Upper lobe of left lung (tissue), 6 donors: ENCODE measurements at regions not wholly inside any gene's neighbourhood (a gene's known extent, or its start where the extent isn't known, plus 50 kb on each side); places are given as distances from the start of the nearest gene placed in this dataset.
"Not testable (repeated sequence)": the region's sequence is repeated elsewhere in the genome, so short reads cannot be mapped to it uniquely, and the experiment has no call there.

ENCODE experiments used
- ATAC-seq, 2 donors: fragments of 200-7000 bp; cut with Tn5 transposase; one replicate each; pipeline ENCODE4 v1.9.1; 2022; ENCODE audit warnings: mild to moderate bottlenecking in 2 of 2, moderate library complexity in 2 of 2; ENCODE audit not compliant: low FRiP score in 2 of 2
- DNase-seq, 2 donors: peaks; one replicate each; pipeline ENCODE4 v3.0.0-alpha.2; 2019 to 2020
- H3K27ac ChIP-seq, 4 donors: fragments of 200-600 bp; sonication (generic); one replicate each; pipeline ENCODE4 v1.5.1; 2016 to 2019
- H3K27me3 ChIP-seq, 4 donors: fragments of 200-600 bp; sonication (generic); one replicate each; pipeline ENCODE4 v1.5.1; 2017 to 2019
- H3K36me3 ChIP-seq, 4 donors: fragments of 200-600 bp; sonication (generic); one replicate each; pipeline ENCODE4 v1.5.1; 2016 to 2019
- H3K4me1 ChIP-seq, 4 donors: fragments of 200-600 bp; sonication (generic); one replicate each; pipeline ENCODE4 v1.5.1; 2018 to 2019
- H3K4me3 ChIP-seq, 4 donors: fragments of 200-600 bp; sonication (generic); one replicate each; pipeline ENCODE4 v1.5.1; 2017 to 2019; ENCODE audit warnings: mild to moderate bottlenecking in 2 of 4, moderate library complexity in 1 of 4
- H3K9me3 ChIP-seq, 4 donors: fragments of 200-600 bp; sonication (generic); one replicate each; pipeline ENCODE4 v1.5.1; 2018 to 2019
- EP300 ChIP-seq, 4 donors: sonication (generic); formaldehyde crosslinking; IDR thresholded peaks; one replicate each; pipeline ENCODE4 v1.5.1; 2017; ENCODE audit warnings: antibody characterized with exemption in 4 of 4, control low read depth in 2 of 4
- POLR2A ChIP-seq, 4 donors: fragments of 450-650 bp; IDR thresholded peaks; one replicate each; pipeline ENCODE4 v1.5.1; 2016 to 2017; ENCODE audit warnings: antibody characterized with exemption in 4 of 4, mild to moderate bottlenecking in 2 of 4
- POLR2AphosphoS5 ChIP-seq, 2 donors: sonication (generic); formaldehyde crosslinking; IDR thresholded peaks; one replicate each; pipeline ENCODE4 v1.5.1; 2017; ENCODE audit warnings: antibody characterized with exemption in 2 of 2
- WGBS, 2 donors: methylation state at CpG; one replicate each; pipeline ENCODE4 v1.1.5; 2017 to 2018; 5-methylcytosine and 5-hydroxymethylcytosine counted together
- TF ChIP-seq, protein P1 (sequence below), 6 experiments: fragments of 450-650 bp in 4 of 6; fragments of 200-600 bp in 2 of 6; sonication (generic) in 2 of 6; IDR thresholded peaks; one replicate each; pipeline ENCODE4 v1.5.1; 2016 to 2019; ENCODE audit warnings: antibody characterized with exemption in 6 of 6
- donor health status: DM: no; HTN: no; CAD: no; lungs with moderate emphysema.
- donor health status: DM: no; HTN: yes; CAD: no; lungs with severe emphysema.

DNA sequence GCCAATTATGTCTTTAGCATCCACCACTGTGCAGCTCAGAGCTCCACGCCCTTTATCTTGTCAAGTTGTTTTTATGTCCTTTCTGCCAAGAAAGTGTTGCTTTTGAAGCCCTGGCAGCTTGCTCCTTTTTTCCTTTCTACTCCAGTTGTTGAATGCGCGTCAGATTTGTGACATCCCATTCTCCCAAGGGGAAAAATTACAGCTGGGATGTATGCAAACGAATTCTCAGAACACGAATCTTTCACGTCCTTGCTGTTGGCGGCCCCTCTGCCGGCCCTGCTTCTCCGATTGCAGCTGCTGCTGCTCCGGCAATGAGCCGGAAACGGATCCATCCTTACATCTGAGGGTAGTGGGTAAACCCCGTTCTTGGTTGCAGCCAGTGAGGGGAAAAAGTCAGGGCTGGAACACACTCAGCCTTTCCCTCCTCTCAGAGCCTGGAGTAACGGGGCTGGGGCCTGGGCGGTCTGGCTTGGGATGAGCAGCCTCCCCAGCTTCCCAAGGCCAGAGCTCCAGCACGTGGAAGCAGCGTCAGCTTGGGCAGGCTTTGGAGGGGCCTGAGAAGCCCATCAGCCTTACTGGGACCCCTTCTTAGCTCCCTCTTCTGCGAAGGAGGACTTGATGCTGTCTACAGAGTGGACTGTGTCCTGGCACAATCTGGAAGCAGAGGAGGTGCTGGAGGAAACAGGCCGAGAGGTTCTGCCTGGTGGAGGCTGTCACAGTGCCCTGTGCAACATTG is 79.0 kb upstream of the CHST15 start:
- no peaks in the 10 kb centered on the region for H3K9me3 ChIP-seq
- no peak for TF ChIP-seq POLR2AphosphoS5 (IDR thresholded peaks at IDR 0.05)
- TF ChIP-seq EP300 (IDR thresholded peaks at IDR 0.05) = no peak
- TF ChIP-seq POLR2A (IDR thresholded peaks at IDR 0.05) = no peak
- TF ChIP-seq, protein P1, sequence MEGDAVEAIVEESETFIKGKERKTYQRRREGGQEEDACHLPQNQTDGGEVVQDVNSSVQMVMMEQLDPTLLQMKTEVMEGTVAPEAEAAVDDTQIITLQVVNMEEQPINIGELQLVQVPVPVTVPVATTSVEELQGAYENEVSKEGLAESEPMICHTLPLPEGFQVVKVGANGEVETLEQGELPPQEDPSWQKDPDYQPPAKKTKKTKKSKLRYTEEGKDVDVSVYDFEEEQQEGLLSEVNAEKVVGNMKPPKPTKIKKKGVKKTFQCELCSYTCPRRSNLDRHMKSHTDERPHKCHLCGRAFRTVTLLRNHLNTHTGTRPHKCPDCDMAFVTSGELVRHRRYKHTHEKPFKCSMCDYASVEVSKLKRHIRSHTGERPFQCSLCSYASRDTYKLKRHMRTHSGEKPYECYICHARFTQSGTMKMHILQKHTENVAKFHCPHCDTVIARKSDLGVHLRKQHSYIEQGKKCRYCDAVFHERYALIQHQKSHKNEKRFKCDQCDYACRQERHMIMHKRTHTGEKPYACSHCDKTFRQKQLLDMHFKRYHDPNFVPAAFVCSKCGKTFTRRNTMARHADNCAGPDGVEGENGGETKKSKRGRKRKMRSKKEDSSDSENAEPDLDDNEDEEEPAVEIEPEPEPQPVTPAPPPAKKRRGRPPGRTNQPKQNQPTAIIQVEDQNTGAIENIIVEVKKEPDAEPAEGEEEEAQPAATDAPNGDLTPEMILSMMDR (IDR thresholded peaks at IDR 0.05) = no peak

DNA sequence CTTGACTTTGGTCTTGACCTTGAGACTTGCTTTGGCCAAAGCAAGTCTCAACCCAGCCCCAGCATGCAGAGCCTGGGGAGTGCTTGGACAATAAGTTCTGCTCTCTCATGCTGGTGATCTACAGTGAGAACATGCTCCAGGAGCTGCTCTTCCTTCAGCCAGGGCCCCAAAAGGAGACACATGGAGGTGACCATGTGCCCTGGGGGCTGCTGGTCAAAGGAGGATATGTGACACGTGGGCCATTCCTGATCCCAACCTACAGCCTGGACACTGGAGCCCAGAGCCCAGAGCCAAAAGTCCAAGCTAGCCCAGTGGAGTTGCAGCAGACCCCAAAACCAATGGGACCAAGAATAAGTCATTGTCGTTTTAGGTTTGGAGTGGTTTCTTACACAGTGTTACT is 78.2 kb upstream of the CHST15 start:
- Histone ChIP-seq H3K4me3 (no peak overlapping the region), H3K36me3 (no peaks in the 10 kb centered on the region), H3K27ac (no peak overlapping the region), H3K9me3 (no peaks in the 10 kb centered on the region), H3K27me3 (no peaks in the 10 kb centered on the region), H3K4me1 (no peaks in the 10 kb centered on the region)
- TF ChIP-seq POLR2AphosphoS5 (IDR thresholded peaks at IDR 0.05) (no peak), EP300 (IDR thresholded peaks at IDR 0.05) (no peak), POLR2A (IDR thresholded peaks at IDR 0.05) (no peak)
- TF ChIP-seq, protein P1 (IDR thresholded peaks at IDR 0.05) = no peak
- no peak for DNase-seq
- no peak for ATAC-seq
- 85 to 100% methylated on average over 2 of the region's 2 CpGs for WGBS, 2 donors

More for the DNA sequence above, 79.0 kb upstream of the CHST15 start:
- 83 to 89% methylated on average over 15 to 19 of the region's 19 CpGs for WGBS, 2 donors
- H3K27me3 ChIP-seq = no peaks in the 10 kb centered on the region
- H3K36me3 ChIP-seq = no peaks in the 10 kb centered on the region
- no peaks in the 10 kb centered on the region for H3K4me1 ChIP-seq
- ATAC-seq = no peak
- H3K4me3 ChIP-seq = no peak overlapping the region
- no peak overlapping the region for H3K27ac ChIP-seq
- DNase-seq = no peak

DNA sequence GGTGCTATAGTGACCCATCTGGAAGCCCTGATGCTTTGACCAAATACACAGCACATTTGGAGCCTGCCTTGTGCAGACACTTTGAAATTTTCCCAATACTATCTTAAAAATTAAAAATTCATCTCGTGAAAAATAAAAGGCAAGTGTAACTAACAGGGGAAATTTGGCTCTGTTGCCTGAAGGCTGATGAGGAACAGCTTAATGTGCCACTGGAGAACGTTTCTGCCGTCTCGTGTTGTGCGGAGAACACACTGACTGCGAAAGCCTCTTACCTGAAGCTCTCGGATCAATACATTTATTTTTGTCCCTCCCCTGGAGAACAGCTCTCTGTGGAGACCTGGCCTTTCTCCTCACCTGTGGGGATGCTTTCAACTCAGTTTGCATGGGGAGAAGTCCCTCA is 77.2 kb upstream of the CHST15 start:
- Histone ChIP-seq H3K27me3 (no peaks in the 10 kb centered on the region), H3K9me3 (no peaks in the 10 kb centered on the region), H3K4me1 (no peaks in the 10 kb centered on the region), H3K27ac (no peak overlapping the region), H3K36me3 (no peaks in the 10 kb centered on the region), H3K4me3 (no peak overlapping the region)
- WGBS, 2 donors = 86 to 92% methylated on average over 7 of the region's 7 CpGs
- no peak for TF ChIP-seq EP300 (IDR thresholded peaks at IDR 0.05)
- ATAC-seq = no peak
- no peak for DNase-seq

DNA sequence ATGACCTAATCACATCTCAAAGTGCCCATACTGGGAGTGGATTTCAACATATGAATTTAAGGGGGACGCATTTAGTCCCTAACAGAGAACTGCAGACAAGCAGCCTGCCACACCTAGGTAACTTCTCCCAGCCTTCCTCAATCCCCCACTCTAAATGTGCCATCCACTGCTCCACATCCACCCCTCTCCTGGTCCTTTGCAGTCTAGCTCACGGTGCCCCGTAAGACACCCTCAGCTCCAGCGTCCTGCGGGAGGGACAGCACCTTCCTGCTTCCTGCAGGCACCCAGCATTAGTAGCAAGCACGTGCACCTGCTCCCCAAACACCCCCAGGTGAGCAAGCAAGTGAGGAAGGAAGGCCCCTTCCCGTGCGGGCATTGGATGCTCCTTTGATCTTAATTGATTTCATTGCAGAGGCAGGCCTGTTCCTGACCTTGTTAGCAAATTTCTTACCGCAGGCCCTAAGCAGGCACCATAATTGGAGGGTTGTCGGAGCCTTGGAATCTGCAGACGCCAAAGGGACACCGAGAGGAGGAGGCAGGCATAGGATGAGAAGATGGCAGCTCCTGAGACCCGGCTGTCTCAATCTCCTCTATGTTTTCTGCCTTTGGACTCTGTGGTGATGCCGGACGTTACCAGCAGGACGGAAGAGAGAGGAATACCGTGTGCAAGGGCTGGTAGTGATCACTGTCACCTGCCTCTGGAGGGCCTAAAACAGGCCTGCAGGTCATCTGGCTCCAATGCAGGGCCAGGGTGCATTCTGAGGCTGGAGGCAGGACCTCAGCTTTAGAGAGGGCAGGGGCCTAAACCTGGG is 75.8 kb upstream of the CHST15 start:
- Histone ChIP-seq H3K9me3 (no peaks in the 10 kb centered on the region), H3K4me1 (no peaks in the 10 kb centered on the region), H3K27ac (no peak overlapping the region), H3K4me3 (no peak overlapping the region), H3K36me3 (no peaks in the 10 kb centered on the region), H3K27me3 (no peaks in the 10 kb centered on the region)
- ATAC-seq (no peak), DNase-seq (no peak)
- WGBS, 2 donors = 94 to 95% methylated on average over 15 to 17 of the region's 17 CpGs
- TF ChIP-seq POLR2AphosphoS5 (IDR thresholded peaks at IDR 0.05) = no peak
- TF ChIP-seq EP300 (IDR thresholded peaks at IDR 0.05) = no peak
- no peak for TF ChIP-seq POLR2A (IDR thresholded peaks at IDR 0.05)
- TF ChIP-seq, protein P1 (IDR thresholded peaks at IDR 0.05) = no peak

DNA sequence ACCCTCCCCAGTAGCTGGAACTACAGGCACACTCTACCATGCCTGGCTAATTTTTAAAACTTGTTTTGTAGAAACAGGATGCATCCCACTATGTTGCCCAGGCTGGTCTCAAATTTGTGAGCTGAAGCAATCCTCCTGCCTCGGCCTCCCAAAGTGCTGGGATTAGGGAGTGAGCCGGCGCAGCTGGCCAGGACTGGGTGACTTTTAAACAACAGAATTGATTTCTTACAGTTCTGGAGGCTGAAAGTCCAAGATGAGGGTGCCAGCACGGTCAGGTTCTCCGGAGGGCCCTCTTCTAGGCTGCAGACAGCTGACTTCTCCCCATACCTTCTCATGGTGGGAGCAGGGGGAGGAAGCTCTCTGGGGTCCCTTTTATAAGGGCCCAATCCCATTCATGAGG is 75.2 kb upstream of the CHST15 start:
- 60 to 92% methylated on average over 1 to 5 of the region's 5 CpGs for WGBS, 2 donors
- no peaks in the 10 kb centered on the region for H3K4me1 ChIP-seq
- no peak overlapping the region for H3K27ac ChIP-seq
- TF ChIP-seq, protein P1 (IDR thresholded peaks at IDR 0.05) = no peak
- TF ChIP-seq EP300 (IDR thresholded peaks at IDR 0.05) = no peak
- TF ChIP-seq POLR2AphosphoS5 (IDR thresholded peaks at IDR 0.05) = no peak
- TF ChIP-seq POLR2A (IDR thresholded peaks at IDR 0.05) = no peak
- no peak overlapping the region for H3K4me3 ChIP-seq
- no peaks in the 10 kb centered on the region for H3K36me3 ChIP-seq
- DNase-seq = no peak
- no peaks in the 10 kb centered on the region for H3K9me3 ChIP-seq
- no peaks in the 10 kb centered on the region for H3K27me3 ChIP-seq
- no peak for ATAC-seq

DNA sequence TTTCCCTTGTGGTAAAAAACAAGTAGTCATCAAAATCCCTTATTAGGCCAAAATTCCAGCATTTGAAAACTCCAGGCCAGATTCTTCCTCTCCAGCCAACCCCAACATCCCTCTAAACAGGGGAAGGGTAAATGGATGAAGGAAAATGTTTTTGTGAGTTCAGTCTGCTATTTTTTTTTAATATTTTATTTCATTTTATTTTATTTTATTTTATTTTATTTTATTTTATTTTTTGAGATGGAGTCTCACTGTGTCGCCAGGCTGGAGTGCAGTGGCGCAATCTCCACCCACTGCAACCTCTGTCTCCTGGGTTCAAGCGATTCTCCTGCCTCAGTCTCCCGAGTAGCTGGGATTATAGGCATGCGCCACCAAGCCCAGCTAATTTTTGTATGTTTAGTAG is 74.5 kb upstream of the CHST15 start:
- H3K36me3 ChIP-seq, H3K27ac ChIP-seq, H3K9me3 ChIP-seq, DNase-seq, ATAC-seq, H3K4me1 ChIP-seq, H3K4me3 ChIP-seq, H3K27me3 ChIP-seq: not testable (repeated sequence)
- WGBS, 2 donors = 91 to 94% methylated on average over 5 of the region's 5 CpGs
